ENCODE measurements at regions not wholly inside any gene's neighbourhood (a gene's known extent, or its start where the extent isn't known, plus 50 kb on each side); places are given as distances from the start of the nearest gene placed in this dataset.
A peak's percentile ranks its signal among the peaks of the same experiment; 100 is the strongest.

GRCh38 chr7:131618391-131618790, 62.0 kb upstream of the PODXL start:
- no peak for DNase-seq

GRCh38 chr7:131616487-131617200, 60.2 kb upstream of the PODXL start:
- no peak for DNase-seq

- DNase-seq = no peak
Measured at GRCh38 chr7:131613909-131614308, 57.5 kb upstream of the PODXL start.

- DNase-seq = no peak
Measured at GRCh38 chr7:131610007-131610406, 53.6 kb upstream of the PODXL start.

- peak; percentile 25 for DNase-seq
Measured at GRCh38 chr7:131608116-131608500, 51.7 kb upstream of the PODXL start.

- DNase-seq = no peak
Measured at GRCh38 chr7:131607291-131608115, 51.1 kb upstream of the PODXL start.

- DNase-seq = no peak
Measured at GRCh38 chr7:131606346-131607290, 50.2 kb upstream of the PODXL start.

All from muscle of arm (tissue), 1 donor.